Brain microvascular endothelial cell (primary cell): ENCODE measurements at regions not wholly inside any gene's neighbourhood (a gene's known extent, or its start where the extent isn't known, plus 50 kb on each side); places are given as distances from the start of the nearest gene placed in this dataset.
"Not testable (repeated sequence)": the region's sequence is repeated elsewhere in the genome, so short reads cannot be mapped to it uniquely, and the experiment has no call there.

Experiments
- DNase-seq: peaks from one replicate; pipeline ENCODE4 v3.0.0-alpha.2; 2020
- H3K27ac ChIP-seq: fragments of 250-450 bp; sonication (Bioruptor Pico); 2 replicates; pipeline ENCODE4 v1.5.1; 2020; ENCODE audit warnings: mild to moderate bottlenecking, moderate library complexity
- H3K27me3 ChIP-seq: fragments of 250-450 bp; sonication (Bioruptor Pico); replicated peaks from 2 replicates; pipeline ENCODE4 v1.5.1; 2020; ENCODE audit warnings: mild to moderate bottlenecking
- H3K36me3 ChIP-seq: fragments of 250-450 bp; sonication (Bioruptor Pico); replicated peaks from 2 replicates; pipeline ENCODE4 v1.5.1; 2020; ENCODE audit warnings: mild to moderate bottlenecking
- H3K4me3 ChIP-seq: 2 replicates; pipeline ENCODE4 v1.5.1; 2011; ENCODE audit warnings: low read depth, mild to moderate bottlenecking, control low read depth, low read length, moderate library complexity
- in situ Hi-C: cut with HindIII; loops from 2 replicates; pipeline ENCODE4 v1.10.0; 2017; ENCODE audit warnings: low sequenced_read_pairs, low pct_ligation_motif_present
- TF ChIP-seq, protein P1 (sequence below): IDR thresholded peaks from 2 replicates; pipeline ENCODE4 v1.5.1; 2011; ENCODE audit warnings: low read depth, mild to moderate bottlenecking, moderate library complexity, low read length, control low read depth, inconsistent platforms; ENCODE audit errors: missing control alignments

DNA sequence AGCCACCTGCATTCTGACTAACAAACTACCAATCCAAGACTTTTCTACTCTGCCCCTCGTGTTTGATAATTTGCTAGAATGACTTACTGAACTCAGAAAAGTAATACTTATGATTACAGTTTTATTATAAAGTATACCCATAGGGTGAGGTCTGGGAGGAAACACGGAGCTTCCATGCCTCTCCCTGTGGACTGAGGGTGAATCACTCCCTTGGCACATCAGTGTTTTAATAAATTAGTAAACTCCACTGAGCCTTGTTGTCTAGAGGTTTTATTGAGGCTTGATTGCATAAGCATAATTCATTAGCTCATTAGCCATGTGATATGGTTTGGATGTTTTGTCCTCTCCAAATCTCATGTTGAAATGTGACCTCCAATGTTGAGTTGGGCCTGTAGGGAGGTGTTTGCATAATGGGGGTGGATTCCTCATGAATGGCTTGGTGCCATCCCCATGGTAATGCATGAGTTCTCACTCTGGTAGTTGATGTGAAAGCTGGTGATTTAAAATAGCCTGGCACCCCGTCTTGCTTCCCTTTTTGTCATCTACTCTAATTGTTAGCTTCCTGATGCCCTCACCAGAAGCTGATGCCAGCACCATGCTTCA is 233.6 kb upstream of the TRPC7 start:
- H3K4me3 ChIP-seq = no peak overlapping the region
- TF ChIP-seq, protein P1, sequence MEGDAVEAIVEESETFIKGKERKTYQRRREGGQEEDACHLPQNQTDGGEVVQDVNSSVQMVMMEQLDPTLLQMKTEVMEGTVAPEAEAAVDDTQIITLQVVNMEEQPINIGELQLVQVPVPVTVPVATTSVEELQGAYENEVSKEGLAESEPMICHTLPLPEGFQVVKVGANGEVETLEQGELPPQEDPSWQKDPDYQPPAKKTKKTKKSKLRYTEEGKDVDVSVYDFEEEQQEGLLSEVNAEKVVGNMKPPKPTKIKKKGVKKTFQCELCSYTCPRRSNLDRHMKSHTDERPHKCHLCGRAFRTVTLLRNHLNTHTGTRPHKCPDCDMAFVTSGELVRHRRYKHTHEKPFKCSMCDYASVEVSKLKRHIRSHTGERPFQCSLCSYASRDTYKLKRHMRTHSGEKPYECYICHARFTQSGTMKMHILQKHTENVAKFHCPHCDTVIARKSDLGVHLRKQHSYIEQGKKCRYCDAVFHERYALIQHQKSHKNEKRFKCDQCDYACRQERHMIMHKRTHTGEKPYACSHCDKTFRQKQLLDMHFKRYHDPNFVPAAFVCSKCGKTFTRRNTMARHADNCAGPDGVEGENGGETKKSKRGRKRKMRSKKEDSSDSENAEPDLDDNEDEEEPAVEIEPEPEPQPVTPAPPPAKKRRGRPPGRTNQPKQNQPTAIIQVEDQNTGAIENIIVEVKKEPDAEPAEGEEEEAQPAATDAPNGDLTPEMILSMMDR = no peak
- DNase-seq = no peak
- in situ Hi-C loops = no loop called here
- H3K27ac ChIP-seq = no peak overlapping the region
- no peaks in the 10 kb centered on the region for H3K36me3 ChIP-seq
- no peaks in the 10 kb centered on the region for H3K27me3 ChIP-seq

DNA sequence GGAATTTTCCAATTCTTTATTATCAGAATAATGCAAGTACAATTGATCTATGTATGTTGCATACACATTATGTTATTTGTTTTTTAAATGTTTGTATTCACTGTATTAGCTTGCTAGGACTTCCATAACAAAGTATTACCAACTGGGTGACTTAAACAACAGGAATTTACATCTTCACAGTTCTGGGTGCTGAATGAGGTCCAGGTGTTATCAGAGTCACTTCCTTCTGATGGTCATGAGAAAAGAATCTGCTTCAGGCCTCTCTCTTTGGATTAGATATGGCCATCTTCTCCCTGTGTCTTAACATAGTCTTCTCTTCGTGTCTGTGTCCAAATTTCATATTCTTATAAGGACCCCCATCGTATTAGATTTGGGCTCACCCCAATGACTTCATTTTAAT is 229.1 kb upstream of the TRPC7 start:
- no peak for DNase-seq
- H3K27me3 ChIP-seq = no peaks in the 10 kb centered on the region
- TF ChIP-seq, protein P1 = no peak
- H3K36me3 ChIP-seq = no peaks in the 10 kb centered on the region
- in situ Hi-C loops = no loop called here
- H3K27ac ChIP-seq = no peak overlapping the region
- H3K4me3 ChIP-seq = no peak overlapping the region

DNA sequence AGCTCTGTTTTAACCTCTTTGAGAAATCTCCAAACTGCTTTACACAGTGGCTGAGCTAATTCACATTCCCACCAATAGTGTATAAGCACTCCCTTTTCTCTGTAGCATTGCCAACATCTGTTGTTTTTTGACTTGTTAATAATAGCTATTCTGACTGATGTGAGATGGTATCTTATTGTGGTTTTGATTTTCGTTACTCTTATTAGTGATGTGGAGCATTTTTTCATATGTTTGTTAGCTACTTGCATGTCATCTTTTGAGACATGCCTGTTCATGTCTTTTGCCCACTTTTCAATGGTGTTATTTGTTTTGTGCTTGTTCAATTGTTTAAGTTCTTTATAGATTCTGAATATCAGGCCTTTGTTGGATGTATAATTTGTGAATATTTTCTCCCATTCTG is 225.2 kb upstream of the TRPC7 start:
- DNase-seq = no peak
- H3K27me3 ChIP-seq = no peaks in the 10 kb centered on the region
- no peak overlapping the region for H3K4me3 ChIP-seq
- in situ Hi-C loops = no loop called here
- no peaks in the 10 kb centered on the region for H3K36me3 ChIP-seq
- no peak overlapping the region for H3K27ac ChIP-seq
- TF ChIP-seq, protein P1 = no peak

DNA sequence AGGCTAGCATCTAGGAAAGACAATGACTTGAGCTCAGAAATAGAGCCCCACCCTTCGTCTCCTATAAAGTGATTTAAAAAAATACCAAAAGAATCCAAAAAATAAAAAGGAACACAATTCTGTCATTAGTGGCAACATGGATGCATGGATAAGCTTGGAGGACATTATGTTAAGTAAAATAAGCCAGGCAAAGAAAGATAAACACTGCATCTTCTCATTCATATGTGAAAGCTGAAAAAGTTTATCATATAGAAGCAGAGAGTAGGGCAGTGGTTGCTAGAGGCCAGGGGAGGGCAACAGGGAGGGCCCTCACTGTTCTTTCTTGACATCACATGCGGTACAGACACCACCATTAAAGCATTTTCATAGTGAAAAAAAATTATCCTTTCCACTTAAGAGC is 220.9 kb upstream of the TRPC7 start:
- Histone ChIP-seq H3K4me3 (no peak overlapping the region), H3K27ac (no peak overlapping the region), H3K36me3 (no peaks in the 10 kb centered on the region), H3K27me3 (no peaks in the 10 kb centered on the region)
- in situ Hi-C loops = no loop called here
- no peak for DNase-seq
- TF ChIP-seq, protein P1 = no peak

DNA sequence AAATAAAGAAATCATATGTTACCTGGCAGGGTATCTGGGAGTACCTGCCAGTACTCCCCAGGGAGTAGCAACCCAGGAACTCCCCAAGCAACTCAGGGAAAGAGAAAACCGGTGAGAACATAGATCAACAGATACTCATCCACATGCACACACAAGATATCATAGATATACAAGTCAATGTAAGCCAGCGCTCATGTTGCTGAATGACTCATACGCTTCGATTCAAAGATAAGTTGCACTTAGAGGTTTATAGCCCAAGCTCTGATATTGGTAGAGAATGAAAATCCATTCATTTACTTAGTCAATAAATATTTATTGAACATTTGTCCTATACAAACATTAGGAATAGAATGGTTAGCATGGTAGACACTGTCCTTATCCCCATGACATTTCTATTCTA is 219.1 kb upstream of the TRPC7 start:
- no peaks in the 10 kb centered on the region for H3K36me3 ChIP-seq
- no peaks in the 10 kb centered on the region for H3K27me3 ChIP-seq
- H3K27ac ChIP-seq = no peak overlapping the region
- no peak for DNase-seq
- in situ Hi-C loops = no loop called here
- H3K4me3 ChIP-seq = no peak overlapping the region
- TF ChIP-seq, protein P1 = no peak

DNA sequence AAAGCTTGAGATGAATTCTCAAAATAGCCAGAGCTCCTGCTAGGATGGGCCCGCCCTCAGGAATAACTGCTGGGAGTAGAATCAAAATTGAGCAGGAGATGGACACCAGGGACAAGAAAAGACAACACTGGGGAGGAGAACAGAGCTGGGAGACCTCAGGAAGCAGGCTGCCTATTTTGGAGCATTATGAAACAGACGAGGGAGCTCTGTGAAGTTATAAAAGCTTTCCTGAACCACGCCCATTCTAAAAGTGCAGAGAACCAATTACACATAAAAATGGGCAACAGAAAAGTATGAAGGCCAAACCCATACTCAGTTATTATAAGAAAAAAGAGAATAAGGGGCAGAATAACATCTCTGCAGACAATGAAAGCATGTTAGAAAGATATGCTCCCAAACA is 213.9 kb upstream of the TRPC7 start:
- Histone ChIP-seq H3K36me3 (no peaks in the 10 kb centered on the region), H3K4me3 (no peak overlapping the region), H3K27ac (no peak overlapping the region), H3K27me3 (no peaks in the 10 kb centered on the region)
- in situ Hi-C loops = no loop called here
- TF ChIP-seq, protein P1 = no peak
- DNase-seq = no peak

DNA sequence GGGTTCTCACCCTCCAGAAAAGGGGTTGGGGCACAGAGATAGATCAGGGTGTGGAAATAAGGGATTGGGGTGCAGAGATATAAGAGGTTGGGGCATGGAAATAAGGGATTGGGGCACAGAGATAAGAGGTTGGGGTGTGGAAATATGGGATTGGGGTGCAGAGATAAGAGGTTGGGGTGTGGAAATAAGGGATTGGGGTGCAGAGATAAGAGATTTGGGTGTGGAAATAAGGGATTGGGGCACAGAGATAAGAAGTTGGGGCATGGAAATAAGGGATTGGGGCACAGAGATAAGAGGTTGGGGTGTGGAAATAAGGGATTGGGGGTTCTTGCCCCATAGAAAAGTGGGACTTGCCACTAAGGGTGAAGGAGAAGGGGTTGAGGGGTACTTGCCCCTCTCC is 204.5 kb upstream of the TRPC7 start:
- H3K4me3 ChIP-seq, H3K27me3 ChIP-seq, H3K36me3 ChIP-seq, H3K27ac ChIP-seq, DNase-seq, in situ Hi-C loops: not testable (repeated sequence)

DNA sequence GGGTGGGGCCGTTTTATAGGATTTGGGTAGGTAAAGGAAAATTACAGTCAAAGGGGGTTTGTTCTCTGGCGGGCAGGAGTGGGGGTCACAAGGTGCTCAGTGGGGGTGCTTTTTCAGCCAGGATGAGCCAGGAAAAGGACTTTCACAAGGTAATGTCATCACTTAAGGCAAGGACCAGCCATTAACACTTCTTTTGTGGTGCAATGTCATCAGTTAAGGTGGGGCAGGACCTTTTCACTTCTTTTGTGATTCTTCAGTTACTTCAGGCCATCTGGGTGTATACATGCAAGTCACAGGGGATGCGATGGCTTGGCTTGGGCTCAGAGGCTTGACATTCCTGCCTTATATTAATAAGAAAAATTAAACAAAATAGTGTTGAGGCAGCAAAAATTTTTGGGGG is 200.1 kb upstream of the TRPC7 start:
- H3K27ac ChIP-seq, H3K27me3 ChIP-seq, H3K4me3 ChIP-seq, DNase-seq, H3K36me3 ChIP-seq, in situ Hi-C loops: not testable (repeated sequence)

DNA sequence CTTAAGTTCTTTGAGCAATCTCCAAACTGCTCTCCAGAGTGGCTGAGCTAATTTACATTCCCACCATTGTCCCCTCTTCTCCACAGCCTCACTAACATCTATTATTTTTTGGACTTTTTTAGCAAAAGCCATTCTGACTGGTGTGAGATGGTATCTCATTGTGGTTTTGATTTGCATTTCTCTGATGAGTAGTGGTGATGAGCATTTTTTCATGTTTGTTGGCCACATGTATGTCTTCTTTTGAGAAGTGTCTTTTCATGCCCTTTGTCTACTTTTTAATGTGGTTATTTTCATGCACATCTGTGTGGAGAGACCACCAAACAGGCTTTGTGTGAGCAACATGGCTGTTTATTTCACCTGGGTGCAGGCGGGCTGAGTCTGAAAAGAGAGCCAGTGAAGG is 199.7 kb upstream of the TRPC7 start:
- H3K4me3 ChIP-seq, H3K27me3 ChIP-seq, DNase-seq, H3K27ac ChIP-seq, in situ Hi-C loops, H3K36me3 ChIP-seq: not testable (repeated sequence)
